AG08395 (cell line): ENCODE measurements at regions not wholly inside any gene's neighbourhood (a gene's known extent, or its start where the extent isn't known, plus 50 kb on each side); places are given as distances from the start of the nearest gene placed in this dataset.

Experiments used
- DNase-seq: peaks from one replicate; pipeline ENCODE4 v3.0.0; 2012; ENCODE audit warnings: mixed read lengths, low spot score

- no peak for DNase-seq
Measured at GRCh38 chr9:23914431-23915003, 88.5 kb upstream of the ELAVL2 start.

- DNase-seq: no peak
Measured at GRCh38 chr9:23907343-23907742, 81.3 kb upstream of the ELAVL2 start.

DNA sequence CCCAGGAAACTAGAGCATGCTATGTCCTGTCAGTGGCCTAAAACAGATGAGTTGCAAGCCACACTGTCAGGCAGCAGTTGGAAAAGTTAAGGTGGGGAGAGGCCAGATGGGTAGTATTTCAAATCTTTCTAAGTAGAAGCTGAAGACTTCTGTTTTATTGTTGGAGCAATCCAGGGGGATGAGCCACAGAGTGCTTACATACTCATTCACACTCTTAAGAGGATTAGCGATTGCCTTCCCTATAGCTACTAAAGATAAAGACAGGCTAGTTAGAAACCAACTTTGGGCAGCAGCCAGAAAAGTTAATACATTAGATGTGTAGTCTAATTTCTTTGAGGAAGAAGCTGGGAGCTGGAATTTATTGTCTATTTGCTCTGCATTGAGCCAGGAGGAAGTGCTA is 61.7 kb upstream of the ELAVL2 start:
- no peak for DNase-seq
